ENCODE measurements at regions not wholly inside any gene's neighbourhood (a gene's known extent, or its start where the extent isn't known, plus 50 kb on each side); places are given as distances from the start of the nearest gene placed in this dataset.

DNA sequence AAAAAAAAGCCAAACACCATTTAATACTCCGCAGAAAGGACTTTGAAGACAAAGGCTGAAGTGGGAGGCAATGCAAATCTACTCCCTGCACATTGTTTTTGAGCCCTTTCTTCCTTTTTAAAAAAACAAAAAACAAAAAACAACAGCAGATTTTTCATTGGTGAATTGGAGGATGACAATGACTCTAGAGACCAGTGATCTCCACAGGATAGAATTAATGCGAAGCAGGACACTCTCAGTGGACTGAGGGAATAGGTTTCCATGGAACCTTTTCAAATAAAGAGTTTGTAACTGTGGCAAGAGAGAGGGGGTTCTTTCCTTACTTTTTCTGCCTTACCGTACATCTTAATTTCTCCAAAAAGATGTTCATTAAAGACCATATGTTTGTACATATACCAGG is 371.0 kb downstream of the MEIS1 start:
- TF ChIP-seq, protein P1, sequence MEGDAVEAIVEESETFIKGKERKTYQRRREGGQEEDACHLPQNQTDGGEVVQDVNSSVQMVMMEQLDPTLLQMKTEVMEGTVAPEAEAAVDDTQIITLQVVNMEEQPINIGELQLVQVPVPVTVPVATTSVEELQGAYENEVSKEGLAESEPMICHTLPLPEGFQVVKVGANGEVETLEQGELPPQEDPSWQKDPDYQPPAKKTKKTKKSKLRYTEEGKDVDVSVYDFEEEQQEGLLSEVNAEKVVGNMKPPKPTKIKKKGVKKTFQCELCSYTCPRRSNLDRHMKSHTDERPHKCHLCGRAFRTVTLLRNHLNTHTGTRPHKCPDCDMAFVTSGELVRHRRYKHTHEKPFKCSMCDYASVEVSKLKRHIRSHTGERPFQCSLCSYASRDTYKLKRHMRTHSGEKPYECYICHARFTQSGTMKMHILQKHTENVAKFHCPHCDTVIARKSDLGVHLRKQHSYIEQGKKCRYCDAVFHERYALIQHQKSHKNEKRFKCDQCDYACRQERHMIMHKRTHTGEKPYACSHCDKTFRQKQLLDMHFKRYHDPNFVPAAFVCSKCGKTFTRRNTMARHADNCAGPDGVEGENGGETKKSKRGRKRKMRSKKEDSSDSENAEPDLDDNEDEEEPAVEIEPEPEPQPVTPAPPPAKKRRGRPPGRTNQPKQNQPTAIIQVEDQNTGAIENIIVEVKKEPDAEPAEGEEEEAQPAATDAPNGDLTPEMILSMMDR (IDR thresholded peaks at IDR 0.05; ENCODE audit: borderline replicate concordance, insufficient read depth, low read depth, low read length): no peak
- no peak overlapping the region for H3K4me3 ChIP-seq (ENCODE audit: low read depth, low read length)

DNA sequence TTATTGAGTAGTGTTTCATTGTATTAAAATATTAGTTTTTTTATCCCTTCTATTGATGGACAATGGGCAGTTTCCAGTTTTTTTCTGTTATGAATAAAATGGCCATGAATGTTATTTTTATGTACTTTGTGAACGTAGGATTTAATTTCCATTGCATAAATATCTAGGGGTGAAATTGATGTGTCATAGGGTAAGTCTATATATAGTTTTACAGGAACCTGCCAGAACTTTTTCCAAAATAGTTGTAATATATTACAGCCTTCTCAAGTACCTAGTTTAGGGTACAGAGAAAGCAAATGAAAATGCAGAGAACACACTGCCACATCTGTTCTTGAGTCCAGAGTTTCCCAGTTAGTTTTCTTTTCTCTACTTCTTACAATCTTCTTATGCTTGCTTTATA is 378.6 kb downstream of the MEIS1 start:
- H3K4me3 ChIP-seq (ENCODE audit: low read depth, low read length): no peak overlapping the region
- TF ChIP-seq, protein P1 (IDR thresholded peaks at IDR 0.05; ENCODE audit: borderline replicate concordance, insufficient read depth, low read depth, low read length): no peak

DNA sequence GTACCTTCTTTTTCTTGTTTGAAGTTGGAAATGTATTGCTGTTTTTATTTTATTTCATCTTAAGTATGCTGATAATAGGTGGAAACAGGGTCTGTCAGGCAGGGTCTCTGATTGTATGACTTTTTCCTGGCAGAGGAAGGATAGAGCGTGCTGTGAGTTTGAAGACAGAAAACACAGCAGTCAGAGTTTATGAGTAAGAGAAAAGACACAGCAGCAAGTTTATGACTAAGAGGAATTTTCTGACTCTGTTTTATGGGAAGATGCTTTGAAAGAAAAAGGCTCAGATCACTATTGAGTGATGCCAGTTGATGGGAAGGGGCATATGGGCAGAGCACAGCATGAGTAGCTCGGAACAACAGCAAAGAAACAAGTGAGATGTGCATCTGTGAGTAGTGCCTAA is 379.1 kb downstream of the MEIS1 start:
- no peak overlapping the region for H3K4me3 ChIP-seq (ENCODE audit: low read depth, low read length)
- TF ChIP-seq, protein P1 (IDR thresholded peaks at IDR 0.05; ENCODE audit: borderline replicate concordance, insufficient read depth, low read depth, low read length): no peak

DNA sequence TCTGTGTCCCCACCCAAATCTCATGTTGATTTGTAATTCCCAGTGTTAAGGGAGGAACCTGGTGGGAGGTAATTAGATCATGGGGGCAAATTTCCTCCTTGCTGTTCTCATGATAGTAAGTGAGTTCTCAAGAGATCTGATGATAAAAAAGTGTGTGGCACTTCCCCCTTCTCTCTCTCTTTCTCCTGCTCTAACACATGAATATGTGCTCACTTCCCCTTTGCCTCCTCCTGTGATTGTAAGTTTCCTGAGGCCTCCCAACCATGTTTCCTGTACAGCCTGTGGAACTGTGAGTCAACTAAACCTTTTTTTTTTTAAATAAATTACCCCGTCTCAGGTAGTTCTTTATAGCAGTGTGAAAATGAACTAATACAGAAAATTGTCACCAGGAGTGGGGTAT is 380.0 kb downstream of the MEIS1 start:
- TF ChIP-seq, protein P1 (IDR thresholded peaks at IDR 0.05; ENCODE audit: borderline replicate concordance, insufficient read depth, low read depth, low read length): no peak
- no peak overlapping the region for H3K4me3 ChIP-seq (ENCODE audit: low read depth, low read length)

DNA sequence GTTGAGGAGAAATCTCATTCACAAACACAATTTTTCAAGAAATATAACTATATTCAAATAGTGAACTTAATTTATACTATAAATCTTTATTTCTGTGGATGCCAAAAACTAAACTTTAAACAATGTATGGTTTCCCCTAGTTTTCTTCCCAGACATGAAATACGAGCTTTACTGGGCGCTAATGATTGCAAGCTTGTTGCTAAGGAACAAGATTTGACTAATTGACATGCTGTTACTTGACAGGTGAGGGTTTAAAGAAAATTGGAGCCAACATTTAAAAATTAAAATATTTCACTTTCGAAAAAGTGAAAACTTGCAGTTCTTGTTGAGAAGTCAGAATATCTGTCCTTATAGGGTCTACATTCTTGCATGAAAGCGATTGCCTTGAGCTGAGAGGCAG is 381.0 kb downstream of the MEIS1 start:
- H3K4me3 ChIP-seq (ENCODE audit: low read depth, low read length): no peak overlapping the region
- TF ChIP-seq, protein P1 (IDR thresholded peaks at IDR 0.05; ENCODE audit: borderline replicate concordance, insufficient read depth, low read depth, low read length): no peak

DNA sequence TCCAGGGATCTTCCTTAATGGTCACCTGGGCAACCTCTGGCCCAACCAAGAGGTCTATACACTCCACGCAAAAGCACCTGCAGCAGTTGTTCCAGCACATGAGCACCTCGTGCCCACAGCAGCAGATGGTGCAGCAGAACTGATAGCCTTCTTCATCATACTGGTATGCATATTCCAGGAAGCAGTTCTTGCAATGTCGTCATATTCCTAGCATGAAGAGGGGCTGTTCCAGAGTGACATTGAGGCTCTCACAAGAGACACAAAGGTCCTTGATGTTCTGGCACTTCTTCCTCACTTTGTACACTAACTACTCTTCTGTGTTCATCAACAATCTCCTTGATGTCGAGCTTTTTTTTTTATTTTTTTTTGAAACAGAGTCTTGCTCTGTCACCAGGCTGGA is 386.2 kb downstream of the MEIS1 start:
- TF ChIP-seq, protein P1 (IDR thresholded peaks at IDR 0.05; ENCODE audit: borderline replicate concordance, insufficient read depth, low read depth, low read length): no peak
- H3K4me3 ChIP-seq (ENCODE audit: low read depth, low read length): no peak overlapping the region

DNA sequence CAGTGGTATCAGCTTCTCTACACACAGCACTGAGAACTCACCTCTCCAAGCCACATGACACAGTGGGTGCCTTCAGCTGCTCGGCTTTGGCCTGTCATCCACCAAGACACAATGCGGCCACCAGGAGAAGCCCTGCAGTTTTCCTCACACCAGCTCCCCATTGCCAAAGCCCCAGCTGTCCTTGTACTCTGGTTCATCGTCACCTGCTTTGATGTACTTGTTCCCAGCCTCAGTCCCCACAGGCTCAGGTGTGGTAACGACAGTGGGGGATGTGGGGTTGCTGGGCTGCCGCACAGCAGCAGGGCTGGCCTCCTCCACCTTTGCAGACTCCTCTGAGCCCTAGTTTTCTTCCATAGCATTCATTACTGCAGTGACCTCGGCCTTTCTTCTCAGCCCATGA is 387.3 kb downstream of the MEIS1 start:
- no peak overlapping the region for H3K4me3 ChIP-seq (ENCODE audit: low read depth, low read length)
- TF ChIP-seq, protein P1 (IDR thresholded peaks at IDR 0.05; ENCODE audit: borderline replicate concordance, insufficient read depth, low read depth, low read length): no peak
